A549 (cell line): ENCODE measurements at regions not wholly inside any gene's neighbourhood (a gene's known extent, or its start where the extent isn't known, plus 50 kb on each side); places are given as distances from the start of the nearest gene placed in this dataset.

Experiments
- CEBPB ChIP-seq, 2 experiments: fragments of >200 bp in 1 of 2; sonication (Bioruptor Twin) in 1 of 2; formaldehyde crosslinking in 1 of 2; IDR thresholded peaks; 2 replicates each; pipeline ENCODE4 v1.6.1; 2012 to 2016
- POLR2A ChIP-seq: IDR thresholded peaks from 2 replicates; pipeline ENCODE4 v1.6.1; 2012; ENCODE audit warnings: mild to moderate bottlenecking, low read length
- TF ChIP-seq, protein P1 (sequence below): fragments of >200 bp; sonication (Bioruptor Twin); formaldehyde crosslinking; IDR thresholded peaks from 3 replicates; pipeline ENCODE4 v1.5.1; 2016

DNA sequence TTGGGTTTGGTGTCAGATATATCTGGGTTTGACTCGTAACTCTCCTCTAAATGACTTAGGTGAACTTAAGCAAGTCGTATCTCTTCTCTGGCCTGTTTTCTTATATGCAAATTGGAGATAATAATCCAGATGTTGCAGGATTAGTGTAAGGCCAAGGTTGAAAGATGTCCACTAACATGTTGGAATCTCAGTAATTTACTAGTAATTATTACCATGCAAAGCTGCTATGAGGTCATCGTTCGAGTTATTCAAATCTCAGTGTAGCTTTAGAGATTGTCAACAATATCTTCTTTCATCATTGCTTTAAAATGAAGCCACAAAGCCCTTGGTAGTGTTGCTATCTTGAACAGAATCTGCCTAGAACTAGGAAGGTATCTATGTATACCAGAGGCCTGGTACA, 437.7 kb upstream of the KLF4 start:
- TF ChIP-seq, protein P1, sequence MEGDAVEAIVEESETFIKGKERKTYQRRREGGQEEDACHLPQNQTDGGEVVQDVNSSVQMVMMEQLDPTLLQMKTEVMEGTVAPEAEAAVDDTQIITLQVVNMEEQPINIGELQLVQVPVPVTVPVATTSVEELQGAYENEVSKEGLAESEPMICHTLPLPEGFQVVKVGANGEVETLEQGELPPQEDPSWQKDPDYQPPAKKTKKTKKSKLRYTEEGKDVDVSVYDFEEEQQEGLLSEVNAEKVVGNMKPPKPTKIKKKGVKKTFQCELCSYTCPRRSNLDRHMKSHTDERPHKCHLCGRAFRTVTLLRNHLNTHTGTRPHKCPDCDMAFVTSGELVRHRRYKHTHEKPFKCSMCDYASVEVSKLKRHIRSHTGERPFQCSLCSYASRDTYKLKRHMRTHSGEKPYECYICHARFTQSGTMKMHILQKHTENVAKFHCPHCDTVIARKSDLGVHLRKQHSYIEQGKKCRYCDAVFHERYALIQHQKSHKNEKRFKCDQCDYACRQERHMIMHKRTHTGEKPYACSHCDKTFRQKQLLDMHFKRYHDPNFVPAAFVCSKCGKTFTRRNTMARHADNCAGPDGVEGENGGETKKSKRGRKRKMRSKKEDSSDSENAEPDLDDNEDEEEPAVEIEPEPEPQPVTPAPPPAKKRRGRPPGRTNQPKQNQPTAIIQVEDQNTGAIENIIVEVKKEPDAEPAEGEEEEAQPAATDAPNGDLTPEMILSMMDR = no peak
- TF ChIP-seq CEBPB (IDR thresholded peaks at IDR 0.05) (no peak), POLR2A (no peak)
